CD4-positive, alpha-beta T cell (primary cell): ENCODE measurements at regions not wholly inside any gene's neighbourhood (a gene's known extent, or its start where the extent isn't known, plus 50 kb on each side); places are given as distances from the start of the nearest gene placed in this dataset.

Experiments used
- ATAC-seq: fragments of 200-7000 bp; cut with Tn5 transposase; one replicate; pipeline ENCODE4 v1.10.0; 2022; ENCODE audit warnings: mild to moderate bottlenecking; ENCODE audit not compliant: poor library complexity
- CTCF ChIA-PET: fragments of 350-600 bp; sonication (Branson Sonifier 250); formaldehyde crosslinking; loops from one replicate; lab custom pipeline; 2021; ENCODE audit warnings: antibody characterized with exemption, inconsistent platforms; lab: Charles Lee
- POLR2A ChIA-PET: fragments of 350-600 bp; sonication (Branson Sonifier 250); formaldehyde crosslinking; loops from one replicate; lab custom pipeline; 2021; ENCODE audit warnings: antibody characterized with exemption, inconsistent platforms; lab: Charles Lee
- DNase-seq, 14 experiments: peaks; one replicate each; pipeline ENCODE4 v3.0.0-alpha.2; 2013 to 2020; ENCODE audit warnings: mixed read lengths in 2 of 14
- H3K27ac ChIP-seq, 2 donors: one replicate each; pipeline versions ENCODE4 v1.5.1 to v1.7.0; 2013; ENCODE audit warnings: low read length in 2 of 2, low read depth in 1 of 2, mild to moderate bottlenecking in 1 of 2
- H3K27me3 ChIP-seq, 2 experiments: 1 replicate in 1 of 2; 2 replicates in 1 of 2; pipeline versions ENCODE4 v1.6.1 to v1.7.0; 2013; ENCODE audit warnings: low read length in 2 of 2, control low read depth in 1 of 2, mild to moderate bottlenecking in 1 of 2, moderate library complexity in 1 of 2; ENCODE audit not compliant: insufficient read depth in 2 of 2, control insufficient read depth in 1 of 2
- H3K36me3 ChIP-seq: one replicate; pipeline ENCODE4 v1.6.1; 2013; ENCODE audit warnings: low read length, control low read depth; ENCODE audit not compliant: insufficient read depth
- H3K4me1 ChIP-seq: one replicate; pipeline ENCODE4 v1.6.1; 2013; ENCODE audit warnings: low read length, control low read depth; ENCODE audit not compliant: insufficient read depth
- H3K4me3 ChIP-seq: one replicate; pipeline ENCODE4 v1.5.1; 2013; ENCODE audit warnings: mild to moderate bottlenecking, low read length, moderate library complexity
- H3K9me3 ChIP-seq, 2 experiments: 1 replicate in 1 of 2; 2 replicates in 1 of 2; pipeline versions ENCODE4 v1.6.1 to v1.7.0; 2013; ENCODE audit warnings: low read length in 2 of 2, mild to moderate bottlenecking in 2 of 2, control low read depth in 1 of 2, moderate library complexity in 1 of 2; ENCODE audit not compliant: control insufficient read depth in 1 of 2, insufficient read depth in 1 of 2
- H3K27ac Mint-ChIP-seq: one replicate; pipeline ENCODE4 v1.8.0; 2020; ENCODE audit warnings: mixed read lengths
- H3K27me3 Mint-ChIP-seq: one replicate; pipeline ENCODE4 v1.8.0; 2021; ENCODE audit warnings: mixed read lengths
- H3K36me3 Mint-ChIP-seq: one replicate; pipeline ENCODE4 v1.8.0; 2021; ENCODE audit warnings: low read depth, mixed read lengths
- H3K4me1 Mint-ChIP-seq: one replicate; pipeline ENCODE4 v1.8.0; 2021; ENCODE audit warnings: low read depth, mixed read lengths
- H3K4me3 Mint-ChIP-seq: one replicate; pipeline ENCODE4 v1.8.0; 2020; ENCODE audit warnings: mild to moderate bottlenecking, mixed read lengths
- H3K9me3 Mint-ChIP-seq: one replicate; pipeline ENCODE4 v1.8.0; 2020; ENCODE audit warnings: mixed read lengths
- CTCF ChIP-seq: fragments of 200-600 bp; IDR thresholded peaks from one replicate; pipeline ENCODE4 v1.8.0; 2022; ENCODE audit warnings: antibody characterized with exemption, mild to moderate bottlenecking
- intact Hi-C, 2 experiments: fragments of 100-400 bp; cut with DNase I in 1 of 2; cut with micrococcal nuclease in 1 of 2; formaldehyde crosslinking; loops; one replicate each; pipeline versions ENCODE4 v1.15.1 to v1.9.0; 2023 to 2025; cut with DNase I, micrococcal nuclease

GRCh38 chr5:143874312-143874711, 62.4 kb downstream of the HMHB1 start:
- ATAC-seq (no peak), DNase-seq (no peak)
- H3K4me3 ChIP-seq = no peak overlapping the region
- H3K27ac ChIP-seq = no peak overlapping the region
- Mint-ChIP-seq H3K4me1 (no peaks in the 10 kb centered on the region), H3K36me3 (no peaks in the 10 kb centered on the region), H3K9me3 (no peaks in the 10 kb centered on the region), H3K4me3 (no peak overlapping the region), H3K27ac (no peak overlapping the region), H3K27me3 (no peaks in the 10 kb centered on the region)
- intact Hi-C loops = no loop called here
- H3K27me3 ChIP-seq = no peaks in the 10 kb centered on the region
- H3K36me3 ChIP-seq = no peaks in the 10 kb centered on the region
- H3K9me3 ChIP-seq = no peaks in the 10 kb centered on the region
- no peak for TF ChIP-seq CTCF
- CTCF ChIA-PET = no interaction called here
- H3K4me1 ChIP-seq = no peaks in the 10 kb centered on the region
- POLR2A ChIA-PET = no interaction called here

GRCh38 chr5:143877196-143877595, 65.2 kb downstream of the HMHB1 start:
- no peaks in the 10 kb centered on the region for H3K36me3 ChIP-seq
- Mint-ChIP-seq H3K36me3 (no peaks in the 10 kb centered on the region), H3K4me1 (no peaks in the 10 kb centered on the region), H3K4me3 (no peak overlapping the region), H3K27ac (no peak overlapping the region), H3K27me3 (no peaks in the 10 kb centered on the region), H3K9me3 (no peaks in the 10 kb centered on the region)
- no peaks in the 10 kb centered on the region for H3K4me1 ChIP-seq
- CTCF ChIA-PET = no interaction called here
- H3K27me3 ChIP-seq = no peaks in the 10 kb centered on the region
- no peak overlapping the region for H3K4me3 ChIP-seq
- ATAC-seq = no peak
- TF ChIP-seq CTCF = no peak
- POLR2A ChIA-PET = no interaction called here
- no peak for DNase-seq
- H3K9me3 ChIP-seq = no peaks in the 10 kb centered on the region
- no peak overlapping the region for H3K27ac ChIP-seq
- intact Hi-C loops = no loop called here

- CTCF ChIA-PET = no interaction called here
- Histone ChIP-seq H3K9me3 (no peaks in the 10 kb centered on the region), H3K4me1 (no peaks in the 10 kb centered on the region), H3K36me3 (no peaks in the 10 kb centered on the region), H3K27ac (no peak overlapping the region), H3K4me3 (no peak overlapping the region), H3K27me3 (no peaks in the 10 kb centered on the region)
- intact Hi-C loops = no loop called here
- no peak for TF ChIP-seq CTCF
- Mint-ChIP-seq H3K27ac (no peak overlapping the region), H3K27me3 (no peaks in the 10 kb centered on the region), H3K9me3 (no peaks in the 10 kb centered on the region), H3K4me3 (no peak overlapping the region), H3K36me3 (no peaks in the 10 kb centered on the region), H3K4me1 (no peaks in the 10 kb centered on the region)
- POLR2A ChIA-PET = no interaction called here
- DNase-seq (no peak), ATAC-seq (no peak)
These were observed 66.5 kb downstream of the HMHB1 start for GRCh38 chr5:143878430-143878829.
